ENCODE measurements at regions not wholly inside any gene's neighbourhood (a gene's known extent, or its start where the extent isn't known, plus 50 kb on each side); places are given as distances from the start of the nearest gene placed in this dataset.
A peak's percentile ranks its signal among the peaks of the same experiment; 100 is the strongest.

DNA sequence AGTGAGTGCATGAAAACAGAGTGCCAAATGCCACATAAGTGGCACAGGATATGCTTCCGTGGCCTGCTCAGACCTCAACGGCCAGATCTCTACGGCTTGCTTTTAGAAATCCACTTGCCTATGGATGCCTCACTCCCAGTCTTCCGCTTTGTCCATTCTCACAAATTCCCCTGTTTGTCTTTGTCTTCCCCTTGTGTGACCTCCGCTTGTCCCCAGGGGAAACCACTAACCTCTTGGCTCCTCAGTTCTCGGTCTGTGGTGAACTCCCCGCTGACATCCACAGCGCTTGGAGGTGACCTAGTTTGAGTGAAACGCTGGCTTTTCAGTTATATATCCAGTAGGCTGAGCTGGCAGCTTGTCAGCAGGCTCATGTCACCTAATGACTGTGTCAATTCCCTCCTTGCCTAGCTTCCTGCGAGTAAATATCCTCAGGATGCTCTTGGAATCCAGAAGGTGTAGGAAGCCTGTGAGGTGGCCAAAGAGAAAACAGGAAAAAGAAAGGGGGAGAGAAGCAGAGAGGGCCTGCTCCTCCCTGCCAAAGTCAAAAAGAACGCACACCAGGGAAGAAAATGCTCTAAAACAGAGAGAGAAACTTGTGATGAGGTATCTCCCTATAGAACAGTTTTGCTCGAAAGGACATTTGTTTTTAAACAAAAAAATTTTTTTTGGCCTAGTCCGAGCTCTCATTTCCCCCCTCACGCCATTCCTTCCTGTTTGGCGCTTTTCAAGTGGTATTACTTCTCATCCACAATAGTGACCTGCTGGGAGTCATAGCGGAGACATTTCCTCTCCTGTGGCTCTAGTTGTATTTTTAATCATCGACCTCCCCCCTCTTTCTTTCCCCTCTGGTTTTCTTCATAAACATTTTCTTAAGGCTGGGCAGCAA, 101.6 kb upstream of the SPRY4 start:
- Histone ChIP-seq H3K9me3 (no peaks in the 10 kb centered on the region), H3K27me3 (ENCODE audit: insufficient read depth in 3 of 3, low read length in 2 of 3) (no peaks in the 10 kb centered on the region), H3K36me3 (ENCODE audit: insufficient read depth in 1 of 2, low read depth in 1 of 2) (no peaks in the 10 kb centered on the region), H3K4me1 (no peaks in the 10 kb centered on the region), H3K4me3 (no peak overlapping the region), H3K27ac (peak overlapping the region; percentile 36)
- ATAC-seq = peak in 3 of 4 donors; percentile 28 to 62 (median 56)
- intact Hi-C loops (cut with DNase I) = no loop called here
- WGBS, 3 donors = 51 to 65% (median 57%) methylated on average over 17 of the region's 17 CpGs
- TF ChIP-seq CTCF (IDR thresholded peaks at IDR 0.05) = no peak
- DNase-seq = peak; percentile 57 to 70

- ATAC-seq = peak in 1 of 4 donors; percentile 57
- TF ChIP-seq CTCF (IDR thresholded peaks at IDR 0.05) = no peak
- no peak for DNase-seq
- Histone ChIP-seq H3K9me3 (no peaks in the 10 kb centered on the region), H3K36me3 (ENCODE audit: insufficient read depth in 1 of 2, low read depth in 1 of 2) (no peaks in the 10 kb centered on the region), H3K27me3 (ENCODE audit: insufficient read depth in 3 of 3, low read length in 2 of 3) (no peaks in the 10 kb centered on the region), H3K4me3 (no peak overlapping the region), H3K27ac (no peak overlapping the region), H3K4me1 (no peaks in the 10 kb centered on the region)
- intact Hi-C loops (cut with DNase I) = no loop called here
- WGBS, 3 donors = 74 to 85% (median 74%) methylated on average over 7 of the region's 7 CpGs
These were observed 100.7 kb upstream of the SPRY4 start for GRCh38 chr5:142425286-142426065.

DNA sequence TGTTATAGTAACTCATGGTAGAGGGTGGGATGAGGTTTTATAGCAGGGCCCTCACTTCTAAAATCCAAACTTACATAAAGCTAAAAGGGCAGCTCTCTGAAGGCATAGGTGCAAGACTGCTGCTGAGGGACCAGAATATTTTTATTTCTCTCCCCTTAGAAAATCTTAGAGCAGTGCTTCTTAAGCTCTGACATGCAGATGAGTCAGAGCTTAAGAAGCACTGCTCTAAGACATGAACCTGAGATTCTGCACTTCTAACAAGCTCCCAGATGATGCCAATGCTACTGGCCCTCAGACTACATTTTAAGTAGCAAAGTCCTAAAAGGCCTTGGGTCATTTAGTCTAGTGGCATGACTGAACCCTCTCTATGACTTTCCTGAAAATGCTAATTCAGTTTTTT, 97.6 kb upstream of the SPRY4 start:
- Histone ChIP-seq H3K27me3 (ENCODE audit: insufficient read depth in 3 of 3, low read length in 2 of 3) (no peaks in the 10 kb centered on the region), H3K4me3 (no peak overlapping the region), H3K36me3 (ENCODE audit: insufficient read depth in 1 of 2, low read depth in 1 of 2) (no peaks in the 10 kb centered on the region), H3K27ac (no peak overlapping the region), H3K9me3 (no peaks in the 10 kb centered on the region), H3K4me1 (no peaks in the 10 kb centered on the region)
- intact Hi-C loops (cut with DNase I) = no loop called here
- no peak for TF ChIP-seq CTCF (IDR thresholded peaks at IDR 0.05)
- no peak for ATAC-seq
- no peak for DNase-seq

- no peaks in the 10 kb centered on the region for H3K4me1 ChIP-seq
- no peak for DNase-seq
- ATAC-seq = no peak
- WGBS, 3 donors = 86 to 89% (median 88%) methylated on average over 1 of the region's 1 CpG
- H3K9me3 ChIP-seq = no peaks in the 10 kb centered on the region
- no peaks in the 10 kb centered on the region for H3K27me3 ChIP-seq (ENCODE audit: insufficient read depth in 3 of 3, low read length in 2 of 3)
- H3K36me3 ChIP-seq (ENCODE audit: insufficient read depth in 1 of 2, low read depth in 1 of 2) = no peaks in the 10 kb centered on the region
- H3K27ac ChIP-seq = no peak overlapping the region
- TF ChIP-seq CTCF (IDR thresholded peaks at IDR 0.05) = no peak
- H3K4me3 ChIP-seq = no peak overlapping the region
- intact Hi-C loops (cut with DNase I) = no loop called here
These were observed 97.0 kb upstream of the SPRY4 start for GRCh38 chr5:142421621-142422397.

All from psoas muscle (tissue), 7 donors.